ENCODE measurements at regions not wholly inside any gene's neighbourhood (a gene's known extent, or its start where the extent isn't known, plus 50 kb on each side); places are given as distances from the start of the nearest gene placed in this dataset.

DNA sequence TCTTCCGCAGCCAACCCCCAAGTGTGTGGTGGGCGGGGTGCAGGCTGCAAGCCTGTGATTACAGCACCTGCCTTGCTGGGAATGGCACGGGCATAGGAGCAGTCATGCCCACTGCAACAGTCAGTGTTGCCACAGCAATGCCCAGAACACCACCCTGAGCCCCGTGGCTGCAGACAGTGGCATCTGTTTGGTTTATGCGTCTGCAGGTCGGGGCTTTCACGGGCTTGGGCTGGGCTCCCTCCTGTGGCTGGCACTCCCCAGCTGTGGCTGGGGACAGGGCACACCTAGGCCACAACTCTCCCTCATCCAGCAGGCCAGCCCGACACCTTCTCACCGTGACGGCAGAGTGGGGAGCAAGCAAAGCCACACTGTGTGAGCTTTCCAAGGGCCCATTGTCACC, 115.3 kb upstream of the C1QTNF9B start:
- DNase-seq: no peak

DNA sequence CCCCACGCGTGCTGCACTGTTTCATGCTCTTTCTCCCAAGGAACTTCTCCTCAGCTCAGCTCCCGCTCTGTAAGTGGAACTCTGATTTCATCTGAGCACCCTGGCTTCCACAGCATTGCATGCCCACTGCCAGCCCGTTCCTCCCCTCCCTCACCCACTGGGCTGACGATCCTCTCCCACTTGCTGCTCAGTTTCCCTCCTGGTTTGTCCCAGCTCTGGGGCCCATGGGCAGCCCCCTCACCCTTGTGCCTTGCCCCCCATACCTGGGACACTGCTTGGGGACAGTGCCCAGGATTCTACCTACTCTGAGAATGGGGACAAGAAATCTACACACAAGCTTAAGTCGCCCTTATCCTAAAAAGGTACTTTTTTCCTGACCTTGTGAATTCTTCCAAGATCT, 115.9 kb upstream of the C1QTNF9B start:
- no peak for DNase-seq

DNA sequence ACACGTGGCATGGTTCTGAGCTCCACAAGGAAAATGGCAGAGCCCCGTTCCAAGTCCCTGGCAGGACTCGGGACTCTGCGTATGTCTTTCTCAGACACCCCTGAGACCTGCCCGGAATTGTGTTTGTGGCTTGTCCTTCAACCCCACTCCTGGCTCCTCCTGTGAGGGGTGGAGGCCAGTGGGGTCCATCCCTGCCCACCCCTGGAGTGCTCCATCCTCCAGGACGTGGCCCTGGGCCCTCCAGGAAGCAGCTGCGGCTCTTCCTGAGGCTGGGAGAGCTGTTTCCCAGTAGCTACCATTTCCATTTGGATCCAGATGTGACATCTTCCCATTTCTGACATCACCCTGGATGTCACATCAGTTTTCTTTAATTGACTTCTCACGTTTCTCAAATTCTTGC, 118.7 kb upstream of the C1QTNF9B start:
- DNase-seq: no peak

DNA sequence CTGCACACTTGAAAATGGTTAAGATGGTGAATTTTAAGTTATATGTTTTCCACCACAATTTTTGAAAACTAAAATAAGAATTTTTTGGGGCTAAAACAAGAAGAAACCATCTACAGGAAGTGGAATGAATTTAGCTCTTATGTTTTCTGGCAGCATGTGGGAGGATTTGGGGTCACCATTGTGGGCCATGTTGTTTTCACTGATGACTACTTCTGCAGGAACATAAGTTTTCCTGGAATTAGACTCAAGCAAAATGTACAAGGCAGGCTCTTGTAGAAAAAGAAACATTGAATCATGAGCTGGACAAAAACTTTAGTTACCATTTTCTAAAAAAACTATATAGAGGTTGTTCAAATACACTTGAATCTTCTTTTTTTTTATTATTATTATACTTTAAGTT, 125.3 kb upstream of the C1QTNF9B start:
- DNase-seq: no peak

DNA sequence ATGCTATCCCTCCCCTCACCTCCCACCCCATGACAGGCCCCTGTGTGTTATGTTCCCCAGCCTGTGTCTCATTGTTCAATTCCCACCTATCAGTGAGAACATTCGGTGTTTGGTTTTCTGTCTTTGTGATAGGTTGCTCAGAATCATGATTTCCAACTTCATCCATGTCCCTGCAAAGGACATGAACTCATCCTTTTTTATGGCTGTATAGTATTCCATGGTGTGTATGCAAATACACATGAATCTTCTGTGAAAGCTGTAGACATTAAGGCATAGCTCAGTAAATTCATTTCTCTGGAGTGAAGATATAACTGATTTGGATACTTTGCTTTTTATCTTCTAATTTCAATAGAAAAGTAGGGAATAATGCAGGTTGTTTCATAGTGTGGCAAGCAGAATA, 125.8 kb upstream of the C1QTNF9B start:
- no peak for DNase-seq

DNA sequence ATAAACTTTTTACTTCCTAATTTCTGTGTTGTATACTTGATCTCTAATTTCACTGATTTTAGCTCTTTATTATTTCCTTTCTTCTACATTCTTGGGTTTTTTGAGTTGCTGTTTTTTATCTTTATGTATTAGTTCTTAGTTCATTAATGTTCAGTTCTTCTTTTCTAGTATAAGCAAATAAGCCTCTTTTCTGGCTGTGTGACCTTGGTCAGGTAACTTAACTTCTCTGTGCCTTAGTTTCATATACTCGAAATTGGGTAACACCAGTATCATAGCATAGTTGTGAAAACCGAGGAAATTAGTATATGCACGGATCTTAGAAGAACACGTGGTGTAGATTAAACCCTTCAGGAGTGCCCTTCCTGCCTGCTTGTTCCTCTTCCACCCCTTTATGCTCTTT, 130.2 kb upstream of the C1QTNF9B start:
- no peak for DNase-seq

DNA sequence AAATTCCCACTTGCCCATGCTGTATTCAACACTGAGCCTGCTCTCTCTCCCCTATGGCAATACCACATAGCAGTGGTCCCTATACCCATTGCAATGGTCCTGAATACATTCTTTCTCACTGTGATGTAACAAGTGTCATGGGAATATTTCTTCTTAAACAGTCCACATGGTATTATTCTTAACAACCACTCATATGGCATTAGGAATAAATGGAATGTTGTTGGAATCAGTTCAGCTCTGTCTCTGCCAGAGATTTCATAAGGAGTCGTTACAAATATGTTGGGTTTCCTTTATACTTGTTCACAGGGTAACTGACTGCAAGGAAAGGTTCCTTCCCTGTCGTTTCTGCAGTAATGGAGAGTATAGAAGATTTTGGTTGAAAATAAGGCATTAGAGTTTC, 128.3 kb upstream of the SPATA13 start:
- DNase-seq: no peak

DNA sequence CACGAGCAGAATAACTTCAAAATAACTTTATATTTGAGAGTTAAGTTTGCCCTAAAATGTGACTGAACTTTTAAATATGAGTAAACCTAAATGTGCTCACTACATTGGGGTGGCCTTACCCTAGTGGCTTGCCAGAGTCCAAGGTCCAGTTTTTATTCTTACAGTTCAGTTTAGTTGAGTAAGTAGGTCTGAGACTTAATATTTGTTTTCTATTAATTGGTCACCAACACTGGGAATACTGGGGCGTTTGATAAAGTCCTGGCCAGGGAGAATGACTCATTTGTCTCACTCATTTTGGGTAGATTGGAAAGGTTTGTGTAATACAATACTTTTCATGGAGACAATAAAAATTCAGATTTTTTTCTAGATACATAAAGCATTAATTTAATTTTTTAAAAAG, 127.8 kb upstream of the SPATA13 start:
- DNase-seq: no peak

DNA sequence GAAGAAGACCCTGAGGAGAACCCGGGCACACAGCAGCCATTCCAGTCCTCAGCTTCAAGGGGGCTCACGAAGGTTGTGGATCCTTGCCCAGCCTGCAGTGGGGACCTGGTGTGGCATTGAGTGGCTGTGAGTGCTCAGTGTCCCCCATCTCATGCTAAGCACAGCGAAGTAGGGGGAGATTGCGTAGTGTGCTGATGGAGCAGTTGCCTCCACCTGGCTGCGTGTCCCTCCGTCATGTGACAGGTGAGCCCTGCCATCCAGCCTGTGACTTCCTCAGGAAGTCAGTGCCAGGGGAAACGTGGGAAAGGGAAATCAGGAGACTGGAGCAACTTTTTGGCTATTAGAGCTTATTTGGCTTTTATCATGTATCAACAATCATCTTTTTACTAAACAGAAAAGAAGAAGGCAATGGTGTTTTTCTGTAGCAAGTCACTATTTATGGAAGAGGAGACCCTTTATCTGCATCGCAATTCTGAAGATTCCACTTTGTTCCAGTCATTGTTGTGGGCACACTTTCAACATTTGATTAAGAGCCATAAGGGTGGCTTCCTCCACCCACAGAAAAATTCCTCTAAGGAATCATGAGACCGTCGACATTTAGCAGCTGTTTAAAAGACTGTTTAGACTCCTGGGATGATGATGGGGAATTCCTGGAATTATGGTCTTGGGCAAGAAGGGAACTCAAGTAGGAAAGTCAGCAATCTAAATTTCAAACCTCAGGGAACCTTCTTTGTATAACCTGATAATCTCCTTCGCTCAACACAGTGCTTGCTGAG, 126.8 kb upstream of the SPATA13 start:
- no peak for DNase-seq

DNA sequence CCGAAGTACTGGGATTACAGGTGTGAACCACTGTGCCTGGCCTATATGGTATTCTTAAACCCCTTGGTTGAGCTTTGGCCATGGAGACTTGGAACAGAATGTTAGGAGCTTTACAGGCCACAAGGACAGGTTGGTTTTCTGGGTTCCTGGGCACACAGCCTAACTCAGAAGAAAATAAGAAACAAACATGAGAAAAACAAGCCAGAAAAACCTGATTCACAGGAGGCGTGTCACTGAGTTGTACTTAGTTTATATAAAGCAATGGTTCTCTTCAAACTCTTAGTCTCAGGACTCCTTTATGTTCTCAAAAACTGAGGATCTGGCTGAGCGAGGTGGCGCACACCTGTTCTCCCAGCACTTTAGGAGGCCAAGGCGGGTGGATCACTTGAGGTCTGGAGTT, 125.1 kb upstream of the SPATA13 start:
- no peak for DNase-seq

DNA sequence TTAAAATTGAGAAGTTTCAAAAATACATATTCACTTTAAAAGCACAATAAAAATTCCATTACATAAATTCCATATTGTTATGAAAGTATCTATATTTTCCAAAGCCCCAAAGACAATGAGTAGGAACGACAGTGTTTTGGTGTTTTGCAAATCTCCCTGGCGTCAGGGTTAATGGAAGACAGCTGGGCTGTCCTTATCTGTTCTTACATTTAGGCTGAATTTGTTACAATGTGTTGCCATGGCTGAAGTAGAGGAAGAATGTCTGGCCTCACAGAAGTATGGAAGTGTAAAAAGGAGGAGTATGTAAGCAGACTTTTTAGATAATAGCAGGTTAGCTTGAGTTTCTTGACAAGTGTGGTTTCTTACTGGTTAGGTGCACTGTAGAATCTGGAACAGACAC, 124.4 kb upstream of the SPATA13 start:
- no peak for DNase-seq

DNA sequence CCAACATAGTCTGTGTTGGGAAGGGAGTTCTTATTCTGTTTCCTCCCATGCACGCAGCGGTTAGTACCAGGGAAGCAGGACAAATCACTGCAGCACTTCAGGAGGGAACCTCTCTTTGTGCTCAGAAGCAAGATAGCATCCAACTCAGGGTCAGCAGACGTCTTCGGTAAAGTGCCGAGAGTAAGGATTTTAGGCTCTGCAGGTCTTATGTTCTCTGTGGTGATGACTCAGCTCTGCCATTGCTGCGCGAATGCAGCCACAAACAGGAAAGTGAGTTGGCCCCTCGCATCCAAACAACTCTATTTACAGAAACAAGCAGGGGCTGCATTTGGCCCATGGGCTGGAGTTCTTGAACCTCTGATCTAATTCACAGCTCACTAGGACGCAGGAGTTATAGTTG, 122.1 kb upstream of the SPATA13 start:
- DNase-seq: no peak

DNA sequence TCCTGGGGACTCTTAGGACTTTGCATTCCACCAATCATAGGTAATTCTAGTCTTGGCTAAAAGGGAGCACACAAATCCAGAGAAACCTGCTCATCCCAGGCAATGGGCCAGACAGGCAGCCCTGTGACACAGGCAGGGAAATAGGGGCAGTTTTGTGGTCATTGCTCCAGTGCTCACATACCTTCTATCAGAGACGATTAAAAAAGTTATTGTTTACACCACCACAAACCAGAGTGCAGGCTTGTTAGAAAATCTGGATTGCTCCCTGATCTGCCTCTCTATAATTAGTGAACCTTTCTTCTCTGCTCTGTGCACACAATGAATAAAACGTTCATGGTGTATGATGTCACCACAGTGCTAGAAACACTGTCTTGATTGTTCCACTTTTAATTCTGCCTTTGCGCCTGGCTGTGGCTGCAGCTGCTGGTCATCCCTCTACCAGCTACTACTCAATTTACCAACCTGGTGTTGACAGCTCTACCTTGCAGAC, 121.6 kb upstream of the SPATA13 start:
- no peak for DNase-seq

DNA sequence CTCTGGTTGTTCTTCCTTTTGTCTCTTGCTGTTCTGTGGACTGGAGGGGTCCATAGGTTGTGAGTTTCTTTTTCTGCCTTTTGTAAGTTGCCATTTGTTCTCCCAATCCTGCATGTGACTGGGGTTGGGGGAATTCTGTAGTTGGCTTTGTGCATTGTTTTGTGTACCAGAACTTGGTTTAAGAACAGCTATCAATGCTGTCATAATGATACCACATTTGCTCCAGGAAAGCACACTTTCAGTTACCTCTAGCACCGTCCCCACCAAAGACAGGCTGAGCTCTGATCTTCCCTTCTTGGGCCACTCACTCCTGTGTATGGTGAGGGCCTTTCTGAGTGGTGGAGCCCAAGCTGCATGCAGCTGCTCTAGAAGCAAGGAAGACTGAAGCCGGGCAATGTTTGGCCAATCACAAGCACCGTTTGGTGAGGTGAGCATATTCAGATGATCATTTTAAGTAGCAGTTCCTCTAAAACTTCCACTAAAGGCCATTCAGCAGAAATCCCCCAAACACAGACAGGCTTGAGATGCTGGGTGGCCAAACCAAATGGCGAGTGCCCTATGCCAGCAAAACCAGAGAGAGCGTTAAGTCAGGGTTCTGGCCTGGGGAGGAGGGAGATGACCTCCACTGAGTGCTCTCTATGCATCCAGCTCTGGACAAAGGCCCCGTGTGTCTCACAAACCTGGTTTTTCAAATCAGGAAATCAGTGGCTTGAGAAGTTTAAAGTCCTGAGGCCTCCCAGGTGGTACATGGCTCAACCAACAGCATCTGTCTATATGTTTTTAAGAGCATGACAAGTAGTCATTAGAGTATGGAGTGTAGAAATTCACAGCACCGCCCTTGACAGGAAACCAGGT, 120.7 kb upstream of the SPATA13 start:
- no peak for DNase-seq

DNA sequence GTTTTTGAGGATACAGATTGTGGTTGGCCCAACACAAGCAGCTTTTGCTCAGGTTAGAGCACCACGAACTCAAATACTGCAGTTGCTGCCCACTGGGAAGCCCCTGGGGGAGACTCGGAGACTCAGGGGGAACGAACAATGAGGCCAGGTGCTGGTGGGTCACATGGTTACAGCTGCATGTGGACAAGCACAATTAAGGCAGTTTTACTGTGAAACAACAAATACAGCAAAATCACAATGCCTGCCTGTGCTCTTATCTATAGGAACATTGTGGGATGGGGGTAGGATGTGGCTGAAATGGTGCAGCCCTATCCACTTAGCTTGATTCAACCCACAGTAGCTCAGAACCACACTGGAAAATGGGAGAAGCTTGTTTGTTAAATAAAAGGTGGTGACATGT, 119.7 kb upstream of the SPATA13 start:
- DNase-seq: no peak

DNA sequence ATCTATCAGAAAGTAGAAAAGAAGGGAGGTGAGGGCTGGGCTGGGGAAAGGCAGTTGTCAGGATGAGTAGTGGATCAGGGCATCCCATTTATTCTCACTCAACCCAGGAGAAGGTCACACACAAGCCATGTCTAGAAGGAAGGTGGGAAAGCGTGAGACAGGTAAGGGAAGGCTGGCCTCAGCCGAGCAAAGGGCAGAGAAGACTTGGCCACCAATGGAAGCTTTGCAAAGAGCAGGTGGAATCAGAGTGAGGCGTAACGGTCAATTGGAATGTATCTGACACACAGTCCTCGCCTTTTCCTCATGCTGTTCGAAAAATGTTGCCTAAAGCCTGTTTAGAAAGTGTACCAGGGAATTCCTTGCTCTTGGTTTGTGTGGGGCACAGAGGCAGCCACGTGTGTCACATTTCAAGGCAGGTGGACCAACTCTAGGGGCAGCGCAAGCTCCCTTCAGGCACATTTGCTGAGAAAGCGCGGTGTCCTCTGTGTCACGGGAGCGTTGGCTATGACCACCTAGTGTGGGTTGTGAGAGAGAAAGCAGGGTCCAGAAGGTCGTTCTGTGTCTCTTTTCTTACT, 118.8 kb upstream of the SPATA13 start:
- DNase-seq: no peak

DNA sequence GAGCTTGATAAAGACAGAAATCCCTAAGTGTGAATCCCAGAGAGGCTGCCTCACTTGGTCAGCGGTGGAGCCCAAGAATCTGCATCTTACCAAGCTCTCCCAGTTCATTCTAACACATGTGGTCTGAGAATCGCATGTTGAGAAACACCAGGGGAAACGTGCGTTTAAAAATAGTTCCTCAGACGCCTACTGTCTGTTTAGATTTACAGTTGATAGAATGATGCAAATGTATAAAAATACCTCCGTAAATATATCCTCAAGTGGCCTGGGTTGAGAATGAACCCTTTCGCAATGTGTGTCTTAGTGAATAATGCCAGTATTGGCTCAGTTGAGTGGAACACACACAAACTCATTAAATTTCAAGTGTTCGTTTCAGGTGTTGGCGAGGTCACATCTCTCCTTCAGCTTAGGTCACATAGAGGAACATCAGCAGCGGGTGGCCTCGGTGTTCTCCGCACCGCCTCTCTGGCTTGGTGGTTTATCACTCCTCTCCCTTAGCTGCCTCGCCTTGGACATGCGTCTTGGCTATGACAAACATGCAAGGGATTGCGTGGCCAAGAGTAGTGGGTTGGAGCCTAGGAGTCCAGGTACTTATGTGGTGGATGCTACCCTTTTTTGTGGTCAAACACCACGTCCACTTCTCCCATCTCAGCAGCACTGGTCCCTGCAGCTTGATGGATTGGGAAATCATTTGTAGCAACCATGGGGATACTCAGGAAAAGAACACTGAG, 117.6 kb upstream of the SPATA13 start:
- peak; percentile 18 for DNase-seq

DNA sequence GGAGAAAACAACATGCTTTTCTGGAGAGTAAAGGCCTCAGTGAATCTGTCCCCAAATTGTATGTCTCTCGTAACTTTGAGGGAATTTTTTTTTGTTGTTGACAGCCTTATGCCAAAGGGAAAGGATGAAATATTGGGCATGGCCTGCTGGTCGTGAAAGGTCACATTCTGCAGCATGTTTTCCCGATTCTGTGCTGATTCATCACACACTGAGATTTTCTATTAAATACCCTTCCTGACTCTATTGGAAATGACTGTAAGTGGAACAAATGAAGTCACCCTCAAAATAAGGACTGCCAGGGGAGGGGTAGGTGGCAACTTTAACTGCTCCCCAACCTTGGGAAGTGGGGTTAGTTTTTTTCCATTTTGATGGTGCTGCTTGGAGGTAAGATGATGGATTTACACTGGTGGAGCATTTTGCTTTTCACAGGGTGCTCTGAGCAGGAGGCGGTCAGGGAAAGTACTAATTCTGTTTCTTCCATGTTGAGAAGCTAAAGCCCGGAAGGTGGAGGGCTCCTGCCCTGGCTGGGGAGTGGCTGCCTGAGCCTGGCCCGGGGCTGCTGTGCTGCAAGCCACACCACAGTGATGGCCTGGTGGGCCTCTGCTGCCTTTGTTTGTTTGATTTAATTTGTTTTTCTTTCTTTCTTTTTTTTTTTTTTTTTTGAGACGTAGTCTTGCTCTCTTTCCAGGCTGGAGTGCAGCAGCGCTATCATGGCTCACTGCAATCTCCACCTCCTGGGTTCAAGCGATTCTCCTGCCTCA, 116.8 kb upstream of the SPATA13 start:
- no peak for DNase-seq

DNA sequence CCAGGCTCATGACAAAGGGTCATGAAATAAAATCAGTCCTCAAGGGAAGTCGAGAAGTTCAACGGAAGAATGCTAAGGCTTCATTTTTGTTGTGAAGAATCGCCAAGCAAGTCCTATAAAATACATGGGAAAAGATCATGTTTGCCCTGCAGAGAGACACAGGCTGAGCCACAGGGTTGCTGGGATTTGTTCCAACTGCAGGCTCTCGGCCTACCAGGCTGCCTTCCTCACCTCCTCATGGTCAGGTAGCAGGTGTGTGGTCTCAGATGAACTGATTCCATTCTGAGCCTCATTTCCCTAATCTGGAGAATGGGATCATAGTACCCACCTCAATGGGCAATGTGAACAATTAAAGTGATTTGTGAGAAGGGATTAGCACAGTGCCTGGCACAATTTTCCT, 114.9 kb upstream of the SPATA13 start:
- no peak for DNase-seq

DNA sequence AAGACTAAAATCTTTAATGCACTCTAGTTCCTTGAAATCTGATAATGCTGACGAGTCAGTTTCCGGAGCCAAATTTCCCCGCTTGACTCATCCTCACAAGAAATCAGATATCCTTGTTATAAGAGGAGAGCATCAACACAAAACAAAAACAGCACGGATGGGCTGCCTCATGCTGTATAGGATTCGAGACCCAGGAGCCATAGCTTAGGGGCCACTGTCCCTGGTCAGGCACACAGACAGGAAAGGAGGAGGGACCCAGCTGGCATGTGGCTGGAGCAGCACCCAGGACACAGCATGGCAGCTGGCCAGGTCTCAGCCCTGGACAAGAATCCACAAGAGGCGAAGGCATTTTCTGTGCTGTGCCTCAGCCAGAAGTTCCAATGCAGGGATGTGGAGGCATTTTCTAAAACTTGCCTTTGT, 110.2 kb upstream of the SPATA13 start:
- DNase-seq: no peak

DNA sequence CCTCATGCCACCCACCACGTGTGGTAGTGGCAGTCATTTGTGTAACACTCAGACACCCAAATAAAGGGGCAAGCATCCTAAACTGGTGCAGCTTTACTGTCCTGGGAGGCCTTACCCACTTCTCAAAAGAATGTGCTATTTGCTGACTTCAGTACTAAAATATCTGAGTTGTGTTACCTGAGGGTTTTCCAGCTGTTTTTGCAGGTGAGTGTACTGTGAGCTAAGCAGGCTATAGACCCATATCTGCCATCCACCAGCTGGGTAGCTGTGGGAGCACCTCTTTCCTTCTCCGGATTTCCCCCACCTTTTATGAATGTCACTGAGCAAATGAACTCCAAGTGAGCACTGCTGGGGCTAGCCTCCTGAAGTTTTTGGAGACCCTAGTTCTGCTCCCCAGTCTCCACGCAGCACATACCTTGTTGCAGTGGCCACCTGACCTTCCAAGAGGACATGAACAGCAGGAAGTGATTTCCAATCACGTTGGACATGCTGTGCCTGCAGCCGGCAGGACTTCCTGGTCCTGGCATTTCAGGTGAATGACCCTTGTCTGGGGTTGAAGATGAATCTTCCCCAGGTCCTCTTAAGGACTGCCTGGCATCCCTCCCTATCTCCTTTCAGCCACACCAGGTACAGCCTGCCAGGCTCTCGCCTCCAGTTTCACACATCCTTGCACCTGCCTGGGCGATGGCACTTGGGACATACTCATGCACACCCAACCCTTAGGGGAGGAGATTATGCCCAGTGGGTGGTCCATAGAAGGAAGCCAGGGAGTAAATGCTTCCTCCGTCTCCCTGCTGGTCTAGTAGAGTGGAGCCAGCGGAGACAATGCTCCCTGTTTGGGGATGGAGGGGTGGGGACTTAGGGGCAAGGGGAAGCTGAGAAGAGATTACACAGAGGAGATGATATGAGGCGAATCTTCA, 109.5 kb upstream of the SPATA13 start:
- no peak for DNase-seq

Measured in NCI-H510A (cell line).